Memory B cell (primary cell): ENCODE measurements at regions not wholly inside any gene's neighbourhood (a gene's known extent, or its start where the extent isn't known, plus 50 kb on each side); places are given as distances from the start of the nearest gene placed in this dataset.

Source experiments
- ATAC-seq: fragments of 150-1000 bp; cut with Tn5 transposase; 2 replicates; pipeline ENCODE4 v1.10.0; 2021; ENCODE audit warnings: low read depth, mild to moderate bottlenecking, moderate library complexity
- DNase-seq, 2 donors: peaks; one replicate each; pipeline ENCODE4 v3.0.0; 2022; ENCODE audit warnings: low spot score in 2 of 2
- H3K27ac Mint-ChIP-seq: one replicate; pipeline ENCODE4 v1.8.0; 2022; ENCODE audit warnings: mild to moderate bottlenecking, moderate library complexity, mixed read lengths
- H3K27me3 Mint-ChIP-seq: one replicate; pipeline ENCODE4 v1.8.0; 2022; ENCODE audit warnings: mixed read lengths
- H3K36me3 Mint-ChIP-seq: one replicate; pipeline ENCODE4 v1.8.0; 2022; ENCODE audit warnings: mild to moderate bottlenecking, mixed read lengths
- H3K4me1 Mint-ChIP-seq: one replicate; pipeline ENCODE4 v1.8.0; 2022; ENCODE audit warnings: mixed read lengths
- H3K4me3 Mint-ChIP-seq: one replicate; pipeline ENCODE4 v1.8.0; 2022; ENCODE audit warnings: mild to moderate bottlenecking, moderate library complexity, mixed read lengths
- H3K9me3 Mint-ChIP-seq: one replicate; pipeline ENCODE4 v1.8.0; 2022; ENCODE audit warnings: mixed read lengths

DNA sequence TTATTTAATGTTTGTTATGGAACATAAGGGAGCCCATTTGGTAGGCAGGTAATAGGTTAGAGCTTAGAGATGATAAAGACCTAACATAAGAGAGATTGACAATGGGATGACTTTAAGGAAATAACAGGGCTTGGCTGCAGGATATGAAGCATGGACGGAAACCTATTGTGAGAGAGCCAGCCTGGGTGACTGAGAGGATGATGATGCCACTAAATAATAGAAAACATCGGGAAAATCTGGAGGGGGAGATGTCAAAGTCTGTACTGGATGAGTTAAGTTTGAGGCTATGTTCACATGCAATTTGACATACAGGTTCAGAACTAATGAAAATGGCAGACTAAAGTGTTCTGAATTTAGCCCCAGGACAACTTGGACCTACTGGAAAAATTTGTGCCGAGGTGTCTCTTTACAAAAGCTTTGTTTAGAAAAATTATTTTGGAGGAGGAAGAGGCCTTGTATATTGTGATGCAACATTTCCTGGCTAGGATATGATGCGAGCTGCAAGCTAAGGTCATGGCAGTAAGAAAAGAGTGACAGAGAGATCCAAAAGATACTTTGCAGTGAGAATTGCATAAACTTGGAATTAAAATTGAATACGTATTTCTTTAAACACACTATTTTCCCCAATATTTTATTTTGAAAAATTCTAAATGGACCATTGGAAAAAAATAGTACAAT is 339.3 kb upstream of the PLET1 start:
- ATAC-seq: no peak
- no peaks in the 10 kb centered on the region for H3K27me3 Mint-ChIP-seq
- no peaks in the 10 kb centered on the region for H3K4me1 Mint-ChIP-seq
- H3K36me3 Mint-ChIP-seq: no peaks in the 10 kb centered on the region
- H3K9me3 Mint-ChIP-seq: no peaks in the 10 kb centered on the region
- DNase-seq: no peak
- no peak overlapping the region for H3K4me3 Mint-ChIP-seq
- no peak overlapping the region for H3K27ac Mint-ChIP-seq

DNA sequence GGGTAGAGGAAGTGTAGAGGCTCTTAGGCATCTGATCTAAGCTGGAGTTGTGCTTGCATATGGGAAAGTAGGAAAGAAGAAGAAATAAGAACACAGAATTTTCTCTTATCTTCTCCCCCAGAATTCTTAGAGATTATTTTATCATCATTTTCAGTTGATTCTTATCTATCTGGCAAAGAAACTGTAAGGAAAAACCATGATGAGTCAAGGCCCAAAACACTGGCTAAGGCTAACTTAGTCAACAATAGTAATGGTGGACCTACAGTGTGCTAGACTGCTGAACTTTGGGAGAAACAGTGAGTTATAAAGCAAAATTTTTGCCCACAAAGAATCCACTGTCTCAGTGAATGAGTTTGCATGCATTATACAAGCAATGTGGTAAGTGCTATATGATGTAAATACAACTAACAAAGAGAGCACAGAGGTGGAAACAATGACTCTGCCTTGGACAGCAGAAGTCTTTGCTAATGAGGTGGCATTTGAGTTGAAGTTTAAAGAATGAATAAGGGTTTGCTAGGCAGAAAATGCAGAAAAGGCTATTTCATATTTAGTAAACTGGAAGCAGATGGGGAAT is 344.5 kb upstream of the PLET1 start:
- DNase-seq (no peak), ATAC-seq (no peak)
- Mint-ChIP-seq H3K9me3 (no peaks in the 10 kb centered on the region), H3K27ac (no peak overlapping the region), H3K4me3 (no peak overlapping the region), H3K36me3 (no peaks in the 10 kb centered on the region), H3K4me1 (no peaks in the 10 kb centered on the region), H3K27me3 (peaks cover 8% of the 10 kb centered on the region)

DNA sequence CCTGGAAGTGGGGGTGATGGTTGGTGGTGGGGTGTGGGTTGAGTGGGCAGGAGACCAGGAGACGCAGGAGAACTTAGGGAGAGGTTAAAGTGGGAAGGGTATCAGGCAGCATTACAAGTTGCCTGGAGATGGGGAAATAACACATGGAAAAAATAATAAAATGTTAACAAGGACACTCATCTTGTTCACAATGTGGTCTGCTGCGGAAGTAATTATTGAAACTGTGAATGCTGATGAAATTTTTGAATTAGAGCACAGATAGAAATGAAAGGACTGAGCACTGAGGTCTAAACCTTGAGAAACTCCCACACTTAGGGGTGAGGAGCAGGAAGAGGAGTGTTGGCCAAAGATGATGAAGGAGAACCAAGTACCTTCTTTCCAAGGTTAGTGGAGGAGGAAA is 346.0 kb upstream of the PLET1 start:
- H3K36me3 Mint-ChIP-seq: no peaks in the 10 kb centered on the region
- H3K9me3 Mint-ChIP-seq: no peaks in the 10 kb centered on the region
- peaks cover 10% of the 10 kb centered on the region for H3K27me3 Mint-ChIP-seq
- no peaks in the 10 kb centered on the region for H3K4me1 Mint-ChIP-seq
- no peak overlapping the region for H3K4me3 Mint-ChIP-seq
- ATAC-seq (no peak), DNase-seq (no peak)
- no peak overlapping the region for H3K27ac Mint-ChIP-seq

DNA sequence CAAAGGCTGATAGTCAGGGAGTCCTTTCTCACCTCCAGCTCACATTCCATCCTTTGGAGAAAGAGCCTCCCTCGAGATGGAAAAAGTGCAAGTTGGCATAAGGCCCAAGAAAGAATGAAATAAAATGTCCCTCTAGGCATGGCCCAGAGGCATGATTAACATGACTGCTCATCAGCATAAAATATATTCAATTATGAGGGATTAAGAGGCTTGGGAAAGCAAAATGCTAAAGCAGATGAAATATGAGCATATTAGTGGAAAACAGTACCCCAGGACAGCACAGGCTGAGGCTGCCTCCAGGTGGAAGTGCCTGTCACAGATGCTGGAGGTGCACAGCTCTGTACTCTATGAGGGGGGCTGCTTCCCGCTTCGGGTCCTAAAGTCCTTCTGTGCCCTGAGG is 347.8 kb upstream of the PLET1 start:
- no peak overlapping the region for H3K4me3 Mint-ChIP-seq
- H3K9me3 Mint-ChIP-seq: no peaks in the 10 kb centered on the region
- H3K4me1 Mint-ChIP-seq: no peaks in the 10 kb centered on the region
- peaks cover 12% of the 10 kb centered on the region for H3K27me3 Mint-ChIP-seq
- no peaks in the 10 kb centered on the region for H3K36me3 Mint-ChIP-seq
- no peak overlapping the region for H3K27ac Mint-ChIP-seq
- no peak for DNase-seq
- ATAC-seq: no peak

DNA sequence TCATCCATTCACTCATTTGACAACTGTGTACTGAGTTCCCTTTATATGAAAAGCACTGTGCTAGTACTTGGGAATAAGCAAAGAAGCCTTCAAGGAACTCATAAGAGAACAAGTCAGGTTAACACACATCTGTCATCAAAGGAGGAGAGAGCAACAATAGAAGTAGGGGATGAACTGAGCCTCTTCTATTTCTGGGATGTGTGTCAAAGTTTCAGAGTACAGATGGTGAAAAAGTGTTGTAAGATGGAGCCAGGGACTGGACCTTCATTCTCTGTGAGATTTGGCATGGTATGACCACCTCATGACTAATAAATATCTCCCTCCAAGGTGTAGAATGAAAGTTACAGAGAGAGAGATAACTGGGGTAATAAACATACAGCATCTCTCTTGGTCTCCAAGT is 349.8 kb upstream of the PLET1 start:
- no peak for DNase-seq
- Mint-ChIP-seq H3K4me1 (no peaks in the 10 kb centered on the region), H3K27me3 (peaks cover 11% of the 10 kb centered on the region), H3K4me3 (no peak overlapping the region), H3K9me3 (no peaks in the 10 kb centered on the region), H3K27ac (no peak overlapping the region), H3K36me3 (no peaks in the 10 kb centered on the region)
- no peak for ATAC-seq

DNA sequence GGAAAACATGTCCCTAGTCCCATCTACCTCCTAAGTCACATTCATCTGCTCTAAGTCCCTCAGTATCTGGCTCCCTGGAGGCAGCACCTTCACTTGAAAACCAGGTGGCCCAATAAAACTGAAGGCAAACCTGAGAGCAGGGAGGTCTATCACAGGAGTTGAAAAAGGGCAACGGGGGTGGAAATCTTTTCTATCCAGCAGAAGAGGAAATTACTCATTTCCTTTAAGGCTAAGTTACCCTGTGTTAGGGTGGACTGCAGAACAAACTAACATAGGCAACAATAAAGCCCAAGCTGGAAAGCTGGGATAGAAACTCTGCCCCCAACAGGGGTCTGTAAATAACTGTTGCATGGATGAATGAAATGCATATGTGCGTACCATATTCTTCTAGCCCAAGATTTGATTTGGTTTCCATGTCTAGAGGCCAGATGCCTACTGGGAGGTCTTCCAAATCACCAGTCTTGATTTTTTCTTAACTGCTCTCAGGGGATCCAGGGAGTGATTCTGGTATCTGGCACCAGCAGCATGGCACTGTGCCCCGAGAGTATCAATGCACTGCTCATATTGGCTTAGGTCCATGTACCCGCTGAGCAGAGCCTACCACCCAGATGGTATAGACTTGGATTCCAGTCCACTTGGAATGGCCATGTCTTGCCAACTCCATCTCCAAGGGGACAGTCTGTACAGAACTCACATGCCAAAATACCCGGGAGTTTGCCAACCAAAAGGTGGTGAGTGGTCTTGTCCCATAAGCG is 350.0 kb upstream of the NCAM1 start:
- Mint-ChIP-seq H3K36me3 (no peaks in the 10 kb centered on the region), H3K27me3 (peaks cover 9% of the 10 kb centered on the region), H3K4me1 (no peaks in the 10 kb centered on the region), H3K9me3 (no peaks in the 10 kb centered on the region), H3K27ac (no peak overlapping the region), H3K4me3 (no peak overlapping the region)
- DNase-seq: no peak
- ATAC-seq: no peak

DNA sequence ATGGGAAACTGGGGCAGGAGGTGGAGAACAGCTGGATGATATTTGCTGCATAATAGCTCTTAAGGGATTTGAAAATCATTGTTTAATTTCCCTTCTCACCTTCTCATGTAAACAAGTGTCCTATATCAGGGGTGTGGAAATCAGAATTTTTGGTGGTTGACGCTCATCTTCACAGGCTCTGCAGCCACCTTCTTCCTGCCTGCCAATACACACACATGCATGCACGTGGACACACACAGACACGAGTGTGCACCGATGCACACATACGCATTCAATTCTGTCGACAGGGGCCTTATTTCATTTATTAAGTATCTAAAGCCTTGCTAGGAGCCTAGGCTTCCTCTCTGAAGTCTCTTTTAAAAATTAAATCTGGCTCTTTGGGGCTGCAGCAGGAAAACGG is 349.4 kb upstream of the NCAM1 start:
- Mint-ChIP-seq H3K27me3 (peaks cover 7% of the 10 kb centered on the region), H3K4me1 (no peaks in the 10 kb centered on the region), H3K36me3 (no peaks in the 10 kb centered on the region), H3K9me3 (no peaks in the 10 kb centered on the region), H3K27ac (no peak overlapping the region), H3K4me3 (no peak overlapping the region)
- no peak for DNase-seq
- ATAC-seq: no peak

DNA sequence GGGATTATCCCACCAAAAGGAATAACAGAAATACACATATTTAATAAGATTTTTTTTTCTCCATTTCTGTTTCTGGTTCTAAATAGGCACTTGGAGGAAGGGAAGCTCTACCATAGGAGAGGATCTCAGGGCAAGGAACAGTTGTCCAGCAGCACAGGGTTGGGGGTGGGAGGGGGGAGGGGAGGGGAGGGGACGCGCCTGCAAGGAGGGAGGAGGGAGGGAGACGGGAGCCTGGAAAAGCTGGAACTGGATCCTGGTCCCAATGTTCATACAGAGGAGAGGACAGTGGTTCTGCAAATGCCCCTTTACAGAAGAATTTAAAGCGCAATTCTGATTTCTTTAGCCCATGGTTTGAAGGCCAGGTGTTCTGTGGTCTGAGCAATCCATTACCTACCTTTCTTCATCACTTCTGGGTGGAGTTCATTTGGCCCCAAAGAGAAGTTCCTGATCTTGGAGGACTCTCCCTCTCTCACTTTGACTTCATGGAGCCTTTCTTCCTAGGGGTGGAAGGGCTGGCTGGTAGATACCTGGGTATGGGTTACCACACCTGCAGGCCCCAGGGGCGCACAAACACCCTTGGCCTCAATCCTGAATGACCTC is 348.9 kb upstream of the NCAM1 start:
- Mint-ChIP-seq H3K9me3 (no peaks in the 10 kb centered on the region), H3K4me1 (no peaks in the 10 kb centered on the region), H3K4me3 (no peak overlapping the region), H3K36me3 (no peaks in the 10 kb centered on the region), H3K27ac (no peak overlapping the region), H3K27me3 (peaks cover 7% of the 10 kb centered on the region)
- no peak for DNase-seq
- no peak for ATAC-seq

DNA sequence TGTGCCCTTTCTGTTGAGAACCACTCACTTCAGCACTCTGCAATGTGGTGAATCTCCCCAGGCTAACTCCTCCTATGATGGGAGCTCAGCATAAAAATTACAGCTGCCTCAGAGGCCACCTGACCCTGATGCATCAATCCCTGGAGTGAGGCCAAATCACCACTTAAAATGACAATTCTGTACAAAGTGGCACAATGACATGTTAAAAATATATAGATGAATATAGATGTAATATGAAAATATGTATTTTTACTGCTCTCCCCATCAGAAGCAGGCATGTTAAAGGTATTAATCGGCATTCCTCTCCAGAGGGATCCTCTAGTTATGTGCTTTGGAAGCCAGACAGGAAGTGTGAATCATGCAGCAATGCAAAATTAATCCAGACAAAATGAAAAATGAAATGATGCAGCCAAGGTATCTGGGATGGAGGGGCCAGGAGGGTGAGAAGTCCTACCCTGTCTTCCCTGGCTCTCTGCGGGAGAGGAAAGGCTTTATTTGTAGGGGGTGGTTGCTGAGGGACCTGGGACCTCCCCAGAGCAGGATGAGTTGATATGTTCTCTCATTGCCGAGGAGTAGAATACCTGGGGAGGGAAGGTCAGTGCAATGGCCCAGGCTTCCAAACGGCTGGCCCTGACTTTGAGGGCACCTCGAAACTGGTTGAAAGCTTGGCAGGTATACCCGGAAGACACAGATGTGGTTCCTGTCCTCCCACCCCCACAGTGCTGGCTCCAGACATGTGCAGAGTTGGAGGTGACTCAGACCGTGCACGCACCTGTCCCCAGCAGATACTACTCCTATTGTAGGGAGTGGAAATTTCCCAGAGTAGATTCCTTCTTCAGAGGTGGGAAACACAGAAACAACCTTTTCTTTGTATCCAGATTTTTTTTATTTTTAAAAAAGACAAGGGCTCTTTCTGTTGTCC is 347.9 kb upstream of the NCAM1 start:
- Mint-ChIP-seq H3K27me3 (peaks cover 7% of the 10 kb centered on the region), H3K9me3 (no peaks in the 10 kb centered on the region), H3K36me3 (no peaks in the 10 kb centered on the region), H3K27ac (no peak overlapping the region), H3K4me3 (no peak overlapping the region), H3K4me1 (no peaks in the 10 kb centered on the region)
- no peak for DNase-seq
- ATAC-seq: no peak

DNA sequence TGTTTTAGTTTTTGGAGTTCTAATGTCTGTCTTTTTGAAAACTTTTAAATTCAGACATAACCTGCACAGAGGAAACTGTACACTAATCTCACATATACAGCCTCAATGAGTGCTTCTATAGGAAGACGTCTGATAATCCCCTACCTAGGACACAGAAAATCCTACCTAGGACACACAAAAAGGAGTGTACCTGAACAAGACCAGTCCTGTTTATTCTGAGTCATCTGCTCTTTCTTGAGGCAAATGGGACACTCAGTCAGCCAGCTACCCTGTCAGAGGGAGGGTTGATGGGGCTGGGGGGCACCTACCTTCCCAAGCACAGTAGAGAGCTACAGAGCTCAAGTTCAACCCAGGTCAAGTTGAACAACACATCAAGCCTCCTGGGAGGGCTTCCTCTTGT is 346.6 kb upstream of the NCAM1 start:
- H3K27me3 Mint-ChIP-seq: peaks cover 7% of the 10 kb centered on the region
- H3K36me3 Mint-ChIP-seq: no peaks in the 10 kb centered on the region
- ATAC-seq (no peak), DNase-seq (no peak)
- no peaks in the 10 kb centered on the region for H3K4me1 Mint-ChIP-seq
- no peak overlapping the region for H3K4me3 Mint-ChIP-seq
- H3K9me3 Mint-ChIP-seq: no peaks in the 10 kb centered on the region
- H3K27ac Mint-ChIP-seq: no peak overlapping the region

DNA sequence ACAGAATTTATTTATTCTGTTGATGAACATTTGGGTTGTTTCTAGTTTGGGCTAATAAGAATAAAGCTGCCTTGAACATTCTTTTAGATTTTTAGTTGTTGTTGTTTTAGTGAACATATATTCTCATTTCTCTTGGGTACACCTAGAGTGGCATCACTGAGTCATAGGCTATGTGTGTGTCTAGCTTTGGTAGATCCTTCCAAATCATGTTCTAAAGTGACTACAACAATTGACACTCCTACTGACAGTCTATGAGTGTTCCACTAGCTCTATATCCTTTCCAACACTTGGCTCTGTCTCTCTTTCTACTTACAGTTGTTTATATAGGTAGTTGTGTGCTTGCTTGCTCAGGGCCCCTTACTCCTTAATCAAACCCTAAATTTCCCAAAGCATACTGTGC is 346.0 kb upstream of the NCAM1 start:
- no peaks in the 10 kb centered on the region for H3K4me1 Mint-ChIP-seq
- H3K27me3 Mint-ChIP-seq: peaks cover 7% of the 10 kb centered on the region
- H3K4me3 Mint-ChIP-seq: no peak overlapping the region
- ATAC-seq (no peak), DNase-seq (no peak)
- no peak overlapping the region for H3K27ac Mint-ChIP-seq
- no peaks in the 10 kb centered on the region for H3K36me3 Mint-ChIP-seq
- no peaks in the 10 kb centered on the region for H3K9me3 Mint-ChIP-seq

DNA sequence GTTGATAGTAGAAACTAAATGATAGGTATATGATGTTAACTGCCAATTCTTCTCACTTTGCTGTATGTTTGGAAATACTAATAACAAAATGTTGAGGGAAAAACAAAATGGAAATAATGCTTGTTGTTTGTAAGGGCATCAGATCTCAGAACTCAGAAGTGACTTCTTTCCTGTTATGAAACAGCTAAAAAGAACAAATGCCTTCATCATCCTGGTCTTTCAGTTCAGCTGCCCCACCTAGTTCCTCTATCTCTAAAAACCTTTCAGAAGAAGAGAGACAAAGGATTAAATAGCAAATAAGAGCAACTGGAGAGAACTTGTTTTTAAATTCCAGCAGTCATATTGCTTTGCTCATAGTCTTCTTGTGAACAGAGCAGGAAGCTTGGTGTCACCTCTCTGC is 345.3 kb upstream of the NCAM1 start:
- Mint-ChIP-seq H3K4me3 (no peak overlapping the region), H3K9me3 (no peaks in the 10 kb centered on the region), H3K27ac (no peak overlapping the region), H3K27me3 (peaks cover 5% of the 10 kb centered on the region), H3K4me1 (no peaks in the 10 kb centered on the region), H3K36me3 (no peaks in the 10 kb centered on the region)
- ATAC-seq (no peak), DNase-seq (no peak)

DNA sequence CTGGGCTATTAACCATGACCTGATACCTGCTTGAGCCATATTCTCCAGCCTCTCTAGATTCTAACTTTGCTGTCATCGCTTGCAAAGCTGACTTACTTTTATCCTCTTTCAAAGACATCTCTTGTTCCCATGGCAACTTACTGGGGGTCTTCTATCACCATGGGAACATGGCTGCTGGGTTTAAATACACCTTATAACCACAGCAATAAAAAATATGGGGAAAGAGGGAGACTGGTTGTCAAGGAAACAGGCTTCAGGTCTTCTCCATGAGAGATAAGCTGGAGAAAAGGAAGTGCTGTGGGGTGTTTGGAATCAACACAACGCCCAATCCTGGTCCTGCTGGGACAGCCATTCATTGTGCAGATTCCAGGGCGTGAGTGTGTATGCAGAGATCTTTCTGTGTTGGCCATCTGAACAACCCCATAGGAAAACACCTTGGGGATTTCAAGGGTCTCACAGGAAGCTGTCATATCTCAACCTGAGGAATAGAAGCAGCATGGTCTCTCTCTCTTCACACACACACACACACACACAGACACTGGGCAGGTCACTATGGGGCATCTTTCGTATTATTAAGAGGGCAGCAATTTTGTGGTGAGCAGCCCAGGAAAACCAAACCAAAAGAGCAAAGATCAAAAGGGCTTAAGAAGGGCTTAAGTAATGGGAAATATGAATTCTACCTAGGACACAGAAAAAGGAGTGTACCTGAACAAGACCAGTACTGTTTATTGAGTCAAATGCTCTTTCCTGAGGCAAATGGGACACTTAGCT is 344.7 kb upstream of the NCAM1 start:
- Mint-ChIP-seq H3K4me3 (no peak overlapping the region), H3K27me3 (peaks cover 5% of the 10 kb centered on the region), H3K36me3 (no peaks in the 10 kb centered on the region), H3K4me1 (no peaks in the 10 kb centered on the region), H3K9me3 (no peaks in the 10 kb centered on the region), H3K27ac (no peak overlapping the region)
- DNase-seq (no peak), ATAC-seq (no peak)
